ENCODE measurements at regions not wholly inside any gene's neighbourhood (a gene's known extent, or its start where the extent isn't known, plus 50 kb on each side); places are given as distances from the start of the nearest gene placed in this dataset.
"Not testable (repeated sequence)": the region's sequence is repeated elsewhere in the genome, so short reads cannot be mapped to it uniquely, and the experiment has no call there.

GRCh38 chr14:106662936-106663550, 1136.7 kb downstream of the TMEM121 start:
- TF ChIP-seq POLR2A (IDR thresholded peaks at IDR 0.05) (no peak), CTCF (IDR thresholded peaks at IDR 0.05) (no peak)
- H3K27ac ChIP-seq, result no peak overlapping the region
- no peaks in the 10 kb centered on the region for H3K9me3 ChIP-seq
- no peaks in the 10 kb centered on the region for H3K36me3 ChIP-seq
- no peaks in the 10 kb centered on the region for H3K4me1 ChIP-seq
- no peak for DNase-seq
- no peak overlapping the region for H3K4me3 ChIP-seq
- H3K27me3 ChIP-seq, result peaks cover 0 to 2% of the 10 kb centered on the region in 2 donors
- intact Hi-C loops (cut with DNase I; ENCODE audit: low total_unique reads), result no loop called here

DNA sequence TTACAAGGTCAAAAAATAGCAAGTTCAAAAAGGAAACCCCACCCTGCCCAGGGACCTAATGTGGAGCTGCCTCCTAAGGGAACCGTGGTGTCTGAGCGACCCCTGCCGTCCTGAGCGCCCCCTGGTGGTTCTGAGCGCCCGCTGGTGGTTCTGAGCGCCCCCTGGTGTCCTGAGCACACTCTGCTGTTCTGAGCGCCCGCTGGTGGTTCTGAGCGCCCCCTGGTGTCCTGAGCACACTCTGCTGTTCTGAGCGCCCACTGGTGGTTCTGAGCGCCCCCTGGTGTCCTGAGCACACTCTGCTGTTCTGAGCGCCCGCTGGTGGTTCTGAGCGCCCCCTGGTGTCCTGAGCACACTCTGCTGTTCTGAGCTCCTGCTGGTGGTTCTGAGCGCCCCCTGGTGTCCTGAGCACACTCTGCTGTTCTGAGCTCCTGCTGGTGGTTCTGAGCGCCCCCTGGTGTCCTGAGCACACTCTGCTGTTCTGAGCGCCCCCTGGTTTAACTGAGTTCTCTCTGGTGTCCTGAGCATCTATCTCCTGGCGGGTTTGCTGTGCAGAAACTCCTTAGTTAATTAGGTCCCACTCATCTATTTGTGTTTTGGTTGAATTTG, 1137.5 kb downstream of the TMEM121 start:
- DNase-seq; H3K9me3 ChIP-seq; H3K27me3 ChIP-seq; H3K4me3 ChIP-seq; intact Hi-C loops (cut with DNase I; ENCODE audit: low total_unique reads); H3K27ac ChIP-seq; H3K4me1 ChIP-seq; H3K36me3 ChIP-seq: not testable (repeated sequence)

GRCh38 chr14:106665814-106666213, 1139.4 kb downstream of the TMEM121 start:
- no peak overlapping the region for H3K27ac ChIP-seq
- no peak overlapping the region for H3K4me3 ChIP-seq
- H3K27me3 ChIP-seq, result peaks cover 0 to 7% of the 10 kb centered on the region in 2 donors
- no peak for TF ChIP-seq POLR2A (IDR thresholded peaks at IDR 0.05)
- no peak for TF ChIP-seq CTCF (IDR thresholded peaks at IDR 0.05)
- no peaks in the 10 kb centered on the region for H3K9me3 ChIP-seq
- H3K36me3 ChIP-seq, result no peaks in the 10 kb centered on the region
- no peak for DNase-seq
- H3K4me1 ChIP-seq, result no peaks in the 10 kb centered on the region
- intact Hi-C loops (cut with DNase I; ENCODE audit: low total_unique reads), result no loop called here

DNA sequence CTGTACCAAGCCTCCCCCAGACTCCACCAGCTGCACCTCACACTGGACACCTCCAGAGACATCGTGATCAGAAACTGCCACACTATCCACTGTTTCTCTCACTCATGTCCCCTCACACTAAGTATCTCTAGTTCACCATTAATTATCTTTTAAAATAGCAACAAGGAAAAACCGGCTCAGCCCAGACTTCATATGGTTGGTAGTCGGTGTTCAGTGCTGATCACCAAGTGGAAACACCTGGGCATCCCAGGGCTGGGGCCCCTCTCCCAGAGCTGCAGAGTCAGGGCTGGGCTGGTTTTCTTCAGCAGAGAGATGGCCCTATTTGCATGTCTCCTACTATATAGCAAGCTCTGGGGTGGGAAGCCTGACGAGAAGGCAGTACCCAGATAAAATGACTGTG, 1140.0 kb downstream of the TMEM121 start:
- Histone ChIP-seq H3K27ac (no peak overlapping the region), H3K36me3 (no peaks in the 10 kb centered on the region), H3K9me3 (no peaks in the 10 kb centered on the region), H3K4me3 (no peak overlapping the region), H3K4me1 (no peaks in the 10 kb centered on the region), H3K27me3 (peaks cover 0 to 7% of the 10 kb centered on the region in 2 donors)
- TF ChIP-seq CTCF (IDR thresholded peaks at IDR 0.05), result no peak
- TF ChIP-seq POLR2A (IDR thresholded peaks at IDR 0.05), result no peak
- intact Hi-C loops (cut with DNase I; ENCODE audit: low total_unique reads), result no loop called here
- no peak for DNase-seq

DNA sequence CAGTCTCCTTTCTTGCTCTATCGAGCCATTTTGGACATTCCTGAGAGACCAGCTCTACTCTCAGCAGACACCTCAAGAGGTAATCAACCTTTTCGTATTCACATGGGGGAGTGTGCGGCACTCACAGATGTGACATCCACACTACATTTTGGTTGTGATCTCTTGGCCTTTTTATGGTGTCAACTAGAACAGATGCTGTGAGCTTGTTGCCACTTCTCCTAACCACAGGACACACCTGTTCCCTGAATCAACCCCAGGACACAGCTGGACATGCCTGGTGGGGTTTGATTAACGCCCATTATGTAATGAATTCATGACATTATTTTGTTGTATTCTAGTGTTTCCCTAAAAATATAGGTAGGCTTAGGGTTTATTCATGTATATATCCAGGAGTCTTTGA, 1143.6 kb downstream of the TMEM121 start:
- intact Hi-C loops (cut with DNase I; ENCODE audit: low total_unique reads), result no loop called here

DNA sequence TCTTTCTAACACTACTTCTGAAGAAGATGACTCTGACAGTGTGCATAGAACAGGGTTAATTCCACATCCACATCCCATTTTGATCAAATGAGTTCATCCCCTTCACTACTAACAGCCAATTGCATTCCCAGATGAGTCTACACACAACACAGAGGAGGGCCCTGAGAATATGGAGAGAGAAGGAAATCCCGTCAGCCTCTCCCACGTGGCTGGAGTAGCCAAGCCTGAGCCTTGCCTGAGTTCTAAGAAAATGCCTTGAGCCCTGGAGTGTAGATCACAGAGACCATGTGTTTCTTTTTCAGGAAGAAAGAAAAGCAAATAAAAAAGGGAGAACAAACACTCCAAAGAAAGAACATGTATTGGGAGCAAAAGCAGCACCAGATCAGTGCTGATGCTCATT, 1147.7 kb downstream of the TMEM121 start:
- H3K27me3 ChIP-seq; H3K4me3 ChIP-seq; H3K9me3 ChIP-seq; H3K27ac ChIP-seq; H3K36me3 ChIP-seq; intact Hi-C loops (cut with DNase I; ENCODE audit: low total_unique reads); H3K4me1 ChIP-seq; DNase-seq: not testable (repeated sequence)

More for the DNA sequence above, 1143.6 kb downstream of the TMEM121 start:
- Histone ChIP-seq H3K27ac (no peak overlapping the region), H3K4me1 (no peaks in the 10 kb centered on the region), H3K36me3 (no peaks in the 10 kb centered on the region), H3K4me3 (no peak overlapping the region), H3K9me3 (no peaks in the 10 kb centered on the region), H3K27me3 (peaks cover 0 to 7% of the 10 kb centered on the region in 2 donors)
- DNase-seq, result no peak
- TF ChIP-seq POLR2A (IDR thresholded peaks at IDR 0.05) (no peak), CTCF (IDR thresholded peaks at IDR 0.05) (no peak)

DNA sequence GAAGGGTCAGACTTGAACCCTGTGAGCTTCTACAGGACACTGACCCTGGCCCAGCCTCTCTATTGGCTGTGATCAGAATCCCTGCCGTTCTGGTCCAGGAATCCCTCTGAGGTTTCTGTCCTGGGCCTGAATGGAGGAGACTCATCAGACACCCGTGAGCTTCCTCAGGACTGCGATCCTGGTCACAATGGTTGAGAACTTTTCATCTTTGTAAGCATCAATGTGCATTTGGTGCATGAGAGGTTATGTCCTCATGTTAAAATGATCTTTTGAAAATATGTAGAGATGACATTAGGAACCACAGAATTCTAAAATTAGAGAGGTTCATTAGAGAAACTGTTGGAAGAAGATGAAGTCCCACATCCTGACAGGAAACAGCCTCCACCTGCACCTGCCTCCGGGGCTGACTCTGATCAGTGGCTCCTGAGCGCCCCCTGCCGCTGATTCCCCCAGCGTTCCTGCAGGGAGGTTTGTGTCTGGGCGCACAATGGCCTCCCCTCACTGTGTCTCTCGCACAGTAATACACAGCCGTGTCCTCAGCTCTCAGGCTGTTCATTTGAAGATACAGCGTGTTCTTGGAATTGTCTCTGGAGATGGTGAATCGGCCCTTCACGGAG, 1148.2 kb downstream of the TMEM121 start:
- intact Hi-C loops (cut with DNase I; ENCODE audit: low total_unique reads); DNase-seq; H3K4me1 ChIP-seq; H3K27ac ChIP-seq; H3K27me3 ChIP-seq; H3K9me3 ChIP-seq; H3K4me3 ChIP-seq; H3K36me3 ChIP-seq: not testable (repeated sequence)

DNA sequence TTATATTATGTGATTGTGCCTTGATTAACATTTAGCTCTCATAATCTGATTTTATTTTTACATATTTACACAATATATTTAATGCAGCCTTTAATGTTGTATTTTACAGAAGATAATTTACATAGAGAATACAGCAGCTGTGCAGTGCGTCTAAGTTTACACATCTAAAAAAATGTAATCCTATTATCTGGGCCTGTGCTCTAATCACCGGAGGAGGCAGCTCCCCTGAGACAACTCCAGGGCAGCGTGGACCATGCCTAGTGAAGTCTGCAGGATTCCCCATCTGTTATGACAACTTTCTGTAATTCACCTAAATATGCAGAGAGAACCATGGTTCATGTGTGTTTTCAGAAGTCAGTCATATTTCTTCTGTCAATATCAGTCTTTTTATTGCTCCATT, 1149.3 kb downstream of the TMEM121 start:
- H3K9me3 ChIP-seq; intact Hi-C loops (cut with DNase I; ENCODE audit: low total_unique reads); H3K36me3 ChIP-seq; DNase-seq; H3K4me1 ChIP-seq; H3K27me3 ChIP-seq; H3K4me3 ChIP-seq; H3K27ac ChIP-seq: not testable (repeated sequence)
